GM18870 (cell line): ENCODE measurements at regions not wholly inside any gene's neighbourhood (a gene's known extent, or its start where the extent isn't known, plus 50 kb on each side); places are given as distances from the start of the nearest gene placed in this dataset.

Experiments used
- ATAC-seq: cut with Tn5 transposase; IDR thresholded peaks from one replicate; pipeline ENCODE4 v1.9.1; 2021; ENCODE audit warnings: moderate library complexity; ENCODE audit not compliant: unreplicated experiment

GRCh38 chr22:47647181-47647580 is 884.7 kb downstream of the TBC1D22A start:
- no peak for ATAC-seq

DNA sequence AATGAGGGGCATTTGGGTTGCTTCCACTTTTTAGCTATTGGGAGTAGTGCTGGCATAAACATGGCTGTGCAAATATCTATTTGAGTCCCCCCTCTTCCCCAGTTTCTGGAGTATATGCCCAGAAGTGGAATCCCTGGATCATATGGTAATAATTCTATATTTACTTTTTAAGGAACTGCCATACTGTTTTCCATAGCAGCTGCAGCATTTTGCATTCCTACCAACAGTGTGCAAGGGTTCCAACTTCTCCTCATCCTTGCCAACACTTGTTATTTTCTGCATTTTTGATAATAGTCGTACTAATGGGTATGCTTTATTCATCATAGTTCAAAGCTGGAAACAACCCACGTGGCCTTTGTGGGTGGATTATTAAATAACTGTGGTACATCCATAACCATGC is 883.5 kb downstream of the TBC1D22A start:
- ATAC-seq: no peak

DNA sequence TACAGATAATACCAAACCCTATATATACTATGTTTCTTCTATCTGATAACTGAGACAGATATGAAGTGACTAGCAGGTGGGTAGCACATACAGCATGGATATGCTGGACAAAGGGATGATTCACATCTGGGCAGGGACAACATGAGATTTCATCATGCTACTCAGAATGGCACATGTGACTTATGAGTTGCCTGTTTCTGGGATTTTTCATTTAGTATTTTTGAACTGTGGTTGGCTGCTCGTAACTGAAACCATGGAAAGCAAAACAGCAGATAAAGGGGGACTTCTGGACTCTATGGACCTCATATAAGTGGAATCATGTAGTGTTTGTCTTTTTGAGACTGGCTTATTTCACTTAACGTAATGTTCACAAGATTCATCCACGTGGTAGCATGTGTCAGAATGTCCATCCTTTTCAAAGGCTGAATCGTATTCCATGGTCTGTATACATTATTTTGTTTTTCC is 883.0 kb downstream of the TBC1D22A start:
- no peak for ATAC-seq

GRCh38 chr22:47634347-47634746 is 871.9 kb downstream of the TBC1D22A start:
- no peak for ATAC-seq

DNA sequence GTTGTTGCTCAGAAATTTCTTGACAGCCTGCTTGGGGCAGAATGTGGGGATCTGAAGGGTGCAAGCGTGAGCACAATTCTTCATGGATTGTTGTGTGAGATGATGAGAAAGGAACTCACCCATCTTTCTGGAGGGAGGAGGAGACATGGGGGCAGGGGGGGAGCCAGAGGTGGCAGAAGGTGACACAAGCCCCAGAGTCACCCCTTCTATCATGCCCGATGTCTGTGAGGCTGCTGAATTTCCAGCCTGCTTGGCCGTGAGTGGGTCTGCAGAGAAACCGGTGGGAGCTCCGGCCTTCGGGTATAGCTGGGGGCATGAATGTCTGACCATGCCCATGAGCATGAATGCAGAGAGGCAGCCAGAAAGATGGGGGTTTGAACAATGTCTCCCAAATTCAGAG is 870.7 kb downstream of the TBC1D22A start:
- ATAC-seq: no peak

GRCh38 chr22:47632701-47633100 is 870.3 kb downstream of the TBC1D22A start:
- no peak for ATAC-seq

DNA sequence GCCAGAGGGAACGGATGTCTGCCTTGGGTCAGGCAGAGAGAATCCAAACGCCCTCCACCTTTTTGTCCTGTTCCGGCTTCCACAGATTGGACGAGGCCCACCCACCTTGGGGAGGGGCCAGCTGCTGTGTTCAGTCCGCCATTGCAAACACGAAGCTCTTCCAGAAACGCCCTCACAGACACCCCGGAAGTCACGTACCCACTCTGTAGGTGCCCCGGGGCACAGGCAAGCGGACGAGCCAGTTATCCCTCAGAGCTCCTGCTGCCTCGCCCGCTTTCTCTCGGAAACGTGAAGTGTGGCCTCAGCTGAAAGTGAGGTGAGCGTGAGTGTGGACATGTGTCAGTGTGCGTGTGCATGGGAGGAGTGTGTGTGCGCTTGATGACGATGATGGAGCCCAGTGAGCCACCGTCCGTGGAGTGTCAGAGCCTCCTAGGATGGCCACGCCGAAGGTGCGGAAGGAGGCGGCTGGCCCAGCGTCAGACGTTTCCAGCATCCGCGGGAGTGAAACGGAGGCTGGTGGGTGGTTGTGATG is 869.2 kb downstream of the TBC1D22A start:
- no peak for ATAC-seq

GRCh38 chr22:47630741-47631534 is 868.5 kb downstream of the TBC1D22A start:
- no peak for ATAC-seq

DNA sequence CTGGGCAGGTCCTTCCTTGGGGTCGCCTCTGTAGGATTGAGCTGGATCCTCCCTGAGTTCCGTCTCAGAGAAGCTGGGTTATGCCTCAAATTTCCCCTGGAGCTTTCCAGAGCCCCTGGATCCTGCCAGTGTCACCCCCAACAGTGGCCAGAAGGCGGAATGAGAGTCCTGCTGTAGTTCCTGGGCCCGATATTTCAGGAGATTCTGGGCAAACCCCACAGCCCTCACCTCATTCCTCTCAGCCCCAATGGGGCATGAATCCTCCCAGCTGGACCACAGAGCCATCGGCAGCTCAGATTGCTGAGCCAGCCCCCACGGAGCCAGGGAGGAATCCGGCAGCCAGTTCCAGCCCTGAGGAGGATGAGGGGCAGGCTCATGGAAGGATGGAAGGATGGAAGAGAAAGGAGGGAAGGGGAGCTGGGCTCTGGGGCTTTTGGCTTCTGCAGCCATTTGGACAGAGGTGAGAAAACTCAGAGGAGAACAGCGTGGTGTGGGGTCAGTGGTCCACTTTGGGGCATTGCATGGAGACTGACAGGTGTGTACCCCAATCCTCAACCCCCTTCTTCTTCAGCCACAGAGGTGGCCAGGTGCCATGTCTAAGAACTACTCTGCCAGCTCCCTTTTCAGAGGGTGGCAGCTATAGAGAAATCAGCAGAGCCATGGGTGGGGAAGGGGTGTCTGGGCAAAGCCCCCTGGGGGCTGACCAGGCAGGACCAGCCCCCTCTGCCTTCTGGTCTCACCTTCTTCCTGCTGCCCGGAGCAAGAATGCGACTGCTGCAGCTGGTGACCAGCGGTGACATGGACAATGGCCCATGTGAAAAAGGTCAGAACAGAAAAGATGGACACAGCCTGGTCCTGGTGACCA is 867.6 kb downstream of the TBC1D22A start:
- ATAC-seq: no peak

- ATAC-seq: no peak
These were observed 866.8 kb downstream of the TBC1D22A start for GRCh38 chr22:47629273-47629711.

- no peak for ATAC-seq
These were observed 866.2 kb downstream of the TBC1D22A start for GRCh38 chr22:47628477-47629272.

GRCh38 chr22:47627556-47628253 is 865.3 kb downstream of the TBC1D22A start:
- ATAC-seq: no peak

DNA sequence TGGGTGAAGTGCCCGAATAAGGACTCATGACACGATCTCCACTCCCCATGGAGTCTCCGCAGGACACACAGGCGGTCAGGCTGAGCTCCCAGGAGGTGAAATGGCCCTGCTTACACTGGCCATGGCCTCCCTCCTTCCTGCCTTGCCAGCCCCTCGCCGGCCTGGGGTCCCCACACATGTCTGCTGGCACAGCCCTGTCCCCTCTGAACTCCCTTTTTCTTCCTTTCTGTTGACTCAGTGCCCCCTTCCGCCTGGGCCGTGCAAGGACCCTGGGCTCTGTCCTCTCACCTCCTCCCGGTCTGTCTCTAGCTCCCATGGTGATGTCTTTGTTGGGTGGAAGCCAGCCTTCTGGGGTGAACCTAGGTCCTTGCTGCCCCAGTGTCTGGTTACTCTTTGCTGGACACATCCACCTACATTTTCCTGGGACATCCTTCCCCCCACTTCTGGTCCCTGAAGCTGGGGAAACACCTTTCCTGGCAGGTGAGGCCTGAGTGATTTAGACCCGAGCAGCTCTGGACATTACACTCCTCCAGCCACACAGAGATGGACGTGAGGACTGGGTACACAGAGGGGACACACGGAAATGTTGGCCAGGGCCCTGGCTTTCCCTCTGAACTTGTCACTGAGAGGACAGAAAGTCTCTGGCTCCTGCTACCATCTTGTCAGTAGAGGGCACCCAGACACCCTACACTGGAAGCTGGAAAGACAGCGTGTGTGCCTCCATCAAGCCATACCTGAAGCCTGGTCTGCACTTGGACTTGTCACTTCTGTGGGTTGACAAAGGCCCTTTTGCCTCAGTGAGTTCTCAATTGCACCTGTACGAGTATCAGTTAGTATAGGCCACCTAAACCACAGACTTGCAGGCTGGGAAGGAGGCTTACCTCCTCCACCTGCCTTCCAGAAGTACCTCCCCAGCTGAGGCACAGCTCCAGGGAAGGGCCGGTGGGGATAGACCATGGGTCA is 864.3 kb downstream of the TBC1D22A start:
- ATAC-seq: no peak

DNA sequence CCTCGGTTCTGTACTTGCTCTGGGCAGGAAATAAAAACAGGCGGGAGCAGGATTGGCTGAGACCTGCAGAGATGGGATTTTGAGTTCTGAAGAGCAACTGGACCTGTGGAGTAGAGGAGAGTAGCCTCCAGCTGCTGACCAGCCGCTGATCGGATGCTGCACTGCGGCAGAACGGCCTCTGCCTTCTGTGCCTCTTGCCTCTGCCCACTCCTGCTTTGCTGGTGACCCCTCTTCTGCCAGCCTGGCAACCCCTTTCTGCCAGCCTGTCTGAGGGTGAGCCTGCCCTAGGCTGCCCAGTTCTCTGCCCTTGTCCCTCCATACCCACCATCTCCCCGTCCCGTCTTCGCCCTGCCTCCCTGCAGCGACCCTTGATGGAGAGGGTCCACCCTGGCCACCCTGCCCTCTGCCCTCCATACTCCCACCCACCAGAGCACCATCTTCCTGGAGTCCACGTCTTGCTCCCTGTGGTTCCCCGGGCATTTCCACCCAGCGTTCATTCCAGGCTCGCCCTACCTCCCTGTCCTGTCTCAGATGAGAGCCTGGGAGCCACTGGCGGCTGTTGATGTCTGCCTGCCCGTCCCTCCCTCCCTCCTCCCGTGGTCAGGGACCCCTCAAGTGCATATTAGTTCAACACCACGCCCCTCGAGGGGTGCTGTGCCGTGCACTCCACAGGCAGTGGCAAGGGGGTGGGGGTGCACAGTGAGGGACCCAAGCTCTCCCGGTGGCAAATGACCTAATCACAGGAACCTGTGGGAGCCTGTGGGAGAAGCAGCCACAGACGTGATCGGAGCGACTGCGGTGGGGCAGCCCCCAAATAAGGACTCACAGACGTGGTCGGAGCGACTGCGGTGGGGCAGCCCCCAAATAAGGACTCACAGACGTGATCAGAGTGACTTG is 863.3 kb downstream of the TBC1D22A start:
- ATAC-seq: no peak

GRCh38 chr22:47625013-47625385 is 862.5 kb downstream of the TBC1D22A start:
- ATAC-seq: no peak

- no peak for ATAC-seq
These were observed 862.0 kb downstream of the TBC1D22A start for GRCh38 chr22:47624252-47625012.

DNA sequence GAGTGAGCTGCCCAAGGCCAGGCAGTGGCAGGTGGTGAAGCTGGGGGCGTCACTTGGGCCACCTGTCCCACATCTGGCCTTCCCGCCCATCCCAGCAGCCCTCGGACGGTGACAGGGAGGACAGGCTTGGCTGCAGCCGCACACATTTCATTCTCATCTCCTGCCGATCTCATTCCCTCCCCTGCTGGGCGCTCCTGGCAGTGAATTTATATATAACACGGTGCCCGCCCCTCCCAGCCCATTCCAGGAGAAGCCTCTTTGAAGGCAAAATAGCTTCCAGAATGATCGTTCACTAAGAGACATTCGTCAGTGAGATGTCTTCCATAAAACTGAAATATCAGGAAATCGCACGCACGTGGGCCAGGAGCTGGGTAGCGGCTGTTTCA is 861.3 kb downstream of the TBC1D22A start:
- ATAC-seq: no peak
